Hepatocyte (in vitro differentiated cells): ENCODE measurements at regions not wholly inside any gene's neighbourhood (a gene's known extent, or its start where the extent isn't known, plus 50 kb on each side); places are given as distances from the start of the nearest gene placed in this dataset.

Experiments used
- DNase-seq: peaks from one replicate; pipeline ENCODE4 v3.0.0-alpha.2; 2016; ENCODE audit warnings: low spot score
- H2AFZ ChIP-seq: fragments of 200-600 bp; sonication (generic); 2 replicates; pipeline ENCODE4 v1.6.0; 2016; ENCODE audit warnings: antibody characterized with exemption, mild to moderate bottlenecking
- H3K27ac ChIP-seq: fragments of 200-600 bp; sonication (generic); 2 replicates; pipeline ENCODE4 v1.5.1; 2016; ENCODE audit warnings: mild to moderate bottlenecking
- H3K27me3 ChIP-seq: fragments of 200-600 bp; sonication (generic); 2 replicates; pipeline ENCODE4 v1.6.1; 2016
- H3K36me3 ChIP-seq: fragments of 200-600 bp; sonication (generic); replicated peaks from 2 replicates; pipeline ENCODE4 v1.5.1; 2016; ENCODE audit warnings: low read depth; ENCODE audit not compliant: insufficient read depth
- H3K4me1 ChIP-seq: fragments of 200-600 bp; sonication (generic); 2 replicates; pipeline ENCODE4 v1.5.1; 2016; ENCODE audit warnings: mild to moderate bottlenecking, moderate library complexity; ENCODE audit not compliant: insufficient read depth
- H3K4me2 ChIP-seq: fragments of 200-600 bp; sonication (generic); 2 replicates; pipeline ENCODE4 v1.6.0; 2016
- H3K4me3 ChIP-seq: fragments of 200-600 bp; sonication (generic); 2 replicates; pipeline ENCODE4 v1.5.1; 2016; ENCODE audit warnings: mild to moderate bottlenecking
- H3K79me2 ChIP-seq: fragments of 200-600 bp; sonication (generic); 2 replicates; pipeline ENCODE4 v1.6.0; 2017; ENCODE audit warnings: mild to moderate bottlenecking
- H3K9me2 ChIP-seq: fragments of 200-600 bp; sonication (generic); replicated peaks from 2 replicates; pipeline ENCODE4 v1.6.0; 2017; ENCODE audit warnings: mild to moderate bottlenecking; ENCODE audit not compliant: insufficient read depth
- H3K9me3 ChIP-seq: fragments of 200-600 bp; sonication (generic); 2 replicates; pipeline ENCODE4 v1.5.1; 2016; ENCODE audit warnings: low read depth, mild to moderate bottlenecking
- H4K20me1 ChIP-seq: fragments of 200-600 bp; sonication (generic); 2 replicates; pipeline ENCODE4 v1.6.0; 2016; ENCODE audit warnings: mild to moderate bottlenecking; ENCODE audit not compliant: insufficient read depth, poor library complexity, severe bottlenecking
- EZH2 ChIP-seq: fragments of 200-600 bp; sonication (generic); IDR thresholded peaks from 2 replicates; pipeline ENCODE4 v1.6.1; 2016; ENCODE audit warnings: antibody characterized with exemption, mild to moderate bottlenecking, borderline replicate concordance
- EZH2phosphoT487 ChIP-seq: fragments of 200-600 bp; sonication (generic); IDR thresholded peaks from one replicate; pipeline ENCODE4 v1.6.1; 2018; ENCODE audit warnings: antibody characterized with exemption, mild to moderate bottlenecking, low read depth, moderate library complexity; ENCODE audit not compliant: unreplicated experiment, severe bottlenecking
- WGBS: methylation state at CpG from one replicate; pipeline ENCODE4 v1.1.6; 2016; ENCODE audit warnings: low lambda C conversion rate; ENCODE audit errors: missing lambda C conversion rate; 5-methylcytosine and 5-hydroxymethylcytosine counted together
- TF ChIP-seq, protein P1 (sequence below): fragments of 200-600 bp; sonication (generic); IDR thresholded peaks from 2 replicates; pipeline ENCODE4 v1.5.1; 2016; ENCODE audit warnings: antibody characterized with exemption, mild to moderate bottlenecking; ENCODE audit not compliant: poor library complexity

GRCh38 chr6:113623129-113623528, 234.0 kb upstream of the MARCKS start:
- Histone ChIP-seq H2AFZ (no peak overlapping the region), H3K27me3 (no peaks in the 10 kb centered on the region), H3K36me3 (no peaks in the 10 kb centered on the region), H3K79me2 (no peaks in the 10 kb centered on the region), H3K4me1 (no peaks in the 10 kb centered on the region), H3K4me2 (no peak overlapping the region), H3K9me3 (no peaks in the 10 kb centered on the region), H3K4me3 (no peak overlapping the region), H4K20me1 (no peaks in the 10 kb centered on the region), H3K27ac (no peak overlapping the region), H3K9me2 (no peaks in the 10 kb centered on the region)
- DNase-seq, result no peak
- no peak for TF ChIP-seq EZH2
- TF ChIP-seq, protein P1, sequence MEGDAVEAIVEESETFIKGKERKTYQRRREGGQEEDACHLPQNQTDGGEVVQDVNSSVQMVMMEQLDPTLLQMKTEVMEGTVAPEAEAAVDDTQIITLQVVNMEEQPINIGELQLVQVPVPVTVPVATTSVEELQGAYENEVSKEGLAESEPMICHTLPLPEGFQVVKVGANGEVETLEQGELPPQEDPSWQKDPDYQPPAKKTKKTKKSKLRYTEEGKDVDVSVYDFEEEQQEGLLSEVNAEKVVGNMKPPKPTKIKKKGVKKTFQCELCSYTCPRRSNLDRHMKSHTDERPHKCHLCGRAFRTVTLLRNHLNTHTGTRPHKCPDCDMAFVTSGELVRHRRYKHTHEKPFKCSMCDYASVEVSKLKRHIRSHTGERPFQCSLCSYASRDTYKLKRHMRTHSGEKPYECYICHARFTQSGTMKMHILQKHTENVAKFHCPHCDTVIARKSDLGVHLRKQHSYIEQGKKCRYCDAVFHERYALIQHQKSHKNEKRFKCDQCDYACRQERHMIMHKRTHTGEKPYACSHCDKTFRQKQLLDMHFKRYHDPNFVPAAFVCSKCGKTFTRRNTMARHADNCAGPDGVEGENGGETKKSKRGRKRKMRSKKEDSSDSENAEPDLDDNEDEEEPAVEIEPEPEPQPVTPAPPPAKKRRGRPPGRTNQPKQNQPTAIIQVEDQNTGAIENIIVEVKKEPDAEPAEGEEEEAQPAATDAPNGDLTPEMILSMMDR, result no peak
- TF ChIP-seq EZH2phosphoT487, result no peak

DNA sequence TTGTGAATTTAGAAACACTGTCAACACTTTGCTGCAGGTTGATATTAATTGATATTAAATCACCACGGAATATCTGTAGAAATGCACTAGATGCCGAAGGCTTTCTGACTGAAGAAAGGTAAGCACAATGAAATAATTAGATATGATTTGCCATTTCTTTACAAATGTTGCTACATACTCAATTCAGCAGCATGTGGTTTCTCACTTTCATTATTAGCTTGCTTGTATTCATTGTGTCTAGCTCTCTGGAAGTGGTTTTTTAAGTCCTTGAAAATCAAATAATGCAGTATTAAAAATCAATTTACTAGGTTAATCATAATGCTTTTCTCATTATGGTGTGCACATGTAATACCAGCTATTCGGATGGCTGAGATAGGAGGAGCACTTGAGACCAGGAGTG, 231.3 kb upstream of the MARCKS start:
- H3K27me3 ChIP-seq, result no peaks in the 10 kb centered on the region
- H3K36me3 ChIP-seq, result no peaks in the 10 kb centered on the region
- H3K4me1 ChIP-seq, result no peaks in the 10 kb centered on the region
- 95% methylated on average over 3 of the region's 3 CpGs for WGBS
- H3K9me2 ChIP-seq, result no peaks in the 10 kb centered on the region
- no peak for DNase-seq
- H3K27ac ChIP-seq, result no peak overlapping the region
- H3K9me3 ChIP-seq, result no peaks in the 10 kb centered on the region
- H4K20me1 ChIP-seq, result no peaks in the 10 kb centered on the region
- no peak overlapping the region for H2AFZ ChIP-seq
- TF ChIP-seq EZH2 (no peak), EZH2phosphoT487 (no peak)
- no peaks in the 10 kb centered on the region for H3K79me2 ChIP-seq
- no peak overlapping the region for H3K4me2 ChIP-seq
- no peak overlapping the region for H3K4me3 ChIP-seq

- no peaks in the 10 kb centered on the region for H3K36me3 ChIP-seq
- no peak for DNase-seq
- 100% methylated on average over 1 of the region's 1 CpG for WGBS
- H3K4me3 ChIP-seq, result no peak overlapping the region
- TF ChIP-seq EZH2phosphoT487 (no peak), EZH2 (no peak)
- TF ChIP-seq, protein P1, result no peak
- no peak overlapping the region for H3K4me2 ChIP-seq
- H3K4me1 ChIP-seq, result peaks cover 6% of the 10 kb centered on the region
- H3K27me3 ChIP-seq, result no peaks in the 10 kb centered on the region
- H3K79me2 ChIP-seq, result no peaks in the 10 kb centered on the region
- H3K9me2 ChIP-seq, result no peaks in the 10 kb centered on the region
- H4K20me1 ChIP-seq, result no peaks in the 10 kb centered on the region
- peak overlapping the region; percentile 2 for H3K27ac ChIP-seq
- H3K9me3 ChIP-seq, result no peaks in the 10 kb centered on the region
- H2AFZ ChIP-seq, result no peak overlapping the region
These were observed 230.7 kb upstream of the MARCKS start for GRCh38 chr6:113626475-113626874.

DNA sequence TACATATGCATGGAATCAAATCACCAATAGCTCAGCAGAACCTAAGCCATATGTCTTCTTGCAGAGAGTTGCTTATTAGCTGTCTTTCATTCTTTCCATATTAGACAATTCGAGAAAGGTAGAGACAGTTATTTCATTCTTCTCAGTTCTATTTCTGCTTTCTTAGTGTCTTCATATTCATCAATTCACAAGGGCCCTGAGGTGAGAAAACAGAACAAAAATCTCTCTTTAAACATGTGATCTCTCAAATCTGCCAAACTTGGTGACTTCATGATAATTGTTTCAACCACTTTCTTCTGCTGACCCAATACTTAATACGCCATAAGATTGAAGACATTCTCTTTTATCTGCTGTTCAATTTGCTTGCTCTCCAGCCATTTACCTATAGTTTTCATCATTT, 229.7 kb upstream of the MARCKS start:
- Histone ChIP-seq H3K4me2 (no peak overlapping the region), H3K27ac (no peak overlapping the region), H3K9me3 (no peaks in the 10 kb centered on the region), H2AFZ (no peak overlapping the region), H3K9me2 (no peaks in the 10 kb centered on the region), H3K36me3 (no peaks in the 10 kb centered on the region), H3K79me2 (no peaks in the 10 kb centered on the region), H3K4me1 (peaks cover 12% of the 10 kb centered on the region), H3K27me3 (no peaks in the 10 kb centered on the region), H4K20me1 (no peaks in the 10 kb centered on the region), H3K4me3 (no peak overlapping the region)
- DNase-seq, result no peak
- WGBS, result 95% methylated on average over 2 of the region's 2 CpGs
- no peak for TF ChIP-seq EZH2
- TF ChIP-seq, protein P1, result no peak
- TF ChIP-seq EZH2phosphoT487, result no peak
